HG02938 (cell line): ENCODE measurements at regions not wholly inside any gene's neighbourhood (a gene's known extent, or its start where the extent isn't known, plus 50 kb on each side); places are given as distances from the start of the nearest gene placed in this dataset.

Experiments used
- ATAC-seq: cut with Tn5 transposase; IDR thresholded peaks from one replicate; pipeline ENCODE4 v1.9.1; 2021; ENCODE audit warnings: mild to moderate bottlenecking, moderate library complexity; ENCODE audit not compliant: unreplicated experiment

DNA sequence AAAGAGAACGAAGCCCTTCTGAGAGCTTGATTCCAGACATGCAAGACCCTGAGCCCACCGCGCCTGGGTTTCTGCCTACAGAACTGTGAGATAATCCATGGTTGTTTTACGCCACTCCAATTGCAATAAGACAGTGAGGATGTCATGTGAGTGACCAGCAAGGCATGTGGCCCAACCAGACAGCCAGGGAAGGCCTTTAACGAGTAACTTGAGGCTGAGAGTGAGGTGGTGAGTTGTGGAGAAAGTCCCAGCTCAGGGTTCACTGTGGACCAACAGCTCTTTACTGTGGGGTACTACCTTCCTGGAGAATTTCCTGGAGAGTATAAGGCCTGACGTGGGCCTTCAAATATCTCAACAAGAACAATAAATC is 153.9 kb downstream of the ETS2 start:
- ATAC-seq = no peak

DNA sequence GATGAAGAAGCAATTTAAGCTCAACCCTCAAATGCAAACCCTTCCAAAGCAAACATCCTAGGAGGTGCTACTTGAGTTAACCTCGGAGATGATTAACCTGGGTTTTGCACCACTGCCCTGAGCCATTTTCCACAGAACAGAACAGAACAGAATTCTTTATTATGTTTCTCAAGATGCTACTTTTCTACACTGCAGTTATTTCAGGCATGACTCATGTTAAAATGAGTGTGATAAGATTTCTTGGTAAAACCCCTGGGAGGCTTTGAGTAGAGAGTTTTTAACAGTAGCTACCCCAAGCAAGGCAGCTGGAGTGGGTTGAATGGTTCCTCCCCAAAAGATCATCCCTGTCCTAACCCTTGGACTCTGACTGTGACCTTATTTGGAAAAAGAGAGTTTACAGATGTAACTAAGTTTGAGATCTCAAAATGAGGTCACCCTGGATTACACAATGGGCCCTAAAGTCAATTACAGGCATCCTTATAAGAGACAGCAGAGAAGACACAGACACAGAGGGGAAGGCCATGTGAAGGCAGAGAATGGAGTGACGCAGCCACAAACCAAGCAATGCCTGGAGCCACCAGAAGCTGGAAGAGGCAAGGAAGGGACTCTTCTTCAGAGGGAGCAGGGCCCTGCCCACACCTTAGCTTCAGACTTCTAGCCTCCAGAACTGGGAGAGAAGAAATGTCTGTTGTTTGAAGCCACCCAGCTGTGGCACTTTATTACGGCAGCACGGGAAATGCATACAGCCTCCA is 153.4 kb downstream of the ETS2 start:
- no peak for ATAC-seq

DNA sequence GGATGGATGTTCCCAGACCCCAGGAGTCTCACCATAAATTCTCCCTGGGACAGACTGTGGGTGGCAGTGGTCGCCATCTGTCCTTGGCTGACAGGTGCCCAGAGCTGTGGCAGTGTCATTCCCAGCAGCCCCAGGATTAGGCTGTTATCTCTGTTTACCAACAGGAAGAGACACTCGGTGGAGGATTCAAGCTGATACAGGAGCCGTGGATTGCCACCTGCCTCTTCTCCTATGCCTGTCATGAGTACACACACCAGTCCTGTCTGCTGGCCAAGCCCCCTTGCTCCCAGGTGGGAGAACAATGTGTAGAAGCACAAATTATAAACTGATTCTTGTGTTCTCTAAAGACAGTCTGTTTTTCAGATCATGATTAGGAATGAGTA is 152.6 kb downstream of the ETS2 start:
- no peak for ATAC-seq

DNA sequence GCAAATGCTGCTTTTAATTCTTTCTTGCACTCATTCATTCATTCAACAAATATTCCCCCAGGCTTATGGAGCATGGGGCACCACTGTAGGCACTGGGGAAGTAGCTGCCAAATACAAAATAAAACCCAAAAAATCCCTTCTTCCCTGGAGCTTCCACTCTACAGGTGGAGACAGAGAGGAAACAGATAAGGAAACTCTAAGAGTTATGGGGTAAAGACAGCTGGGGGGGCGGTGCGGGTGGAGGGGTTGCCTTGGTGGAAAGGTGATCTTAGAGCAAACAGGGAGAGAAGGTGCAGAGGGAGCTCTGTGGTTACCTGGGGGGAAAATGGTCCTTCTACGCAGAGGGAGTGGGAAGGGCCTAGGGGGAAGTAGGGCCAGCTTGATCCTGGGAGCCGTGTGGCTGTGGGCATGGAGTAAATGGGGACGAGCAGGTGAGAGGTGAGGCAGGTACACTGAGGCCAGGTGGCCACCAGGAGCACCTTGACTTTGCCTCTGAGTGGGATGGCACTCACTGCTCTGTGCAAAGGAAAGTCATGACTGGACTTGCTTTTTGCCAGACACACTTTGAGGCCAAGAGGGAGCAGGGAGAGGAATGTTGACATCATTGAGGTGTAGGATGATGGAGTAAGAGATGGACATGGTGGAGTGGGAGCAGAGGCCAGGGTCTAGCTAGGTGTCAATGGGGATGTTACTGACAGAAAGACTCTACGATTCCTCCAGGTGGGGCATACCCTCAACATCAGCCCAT is 152.0 kb downstream of the ETS2 start:
- ATAC-seq = no peak

GRCh38 chr21:38956856-38957571 is 151.3 kb downstream of the ETS2 start:
- ATAC-seq = no peak

DNA sequence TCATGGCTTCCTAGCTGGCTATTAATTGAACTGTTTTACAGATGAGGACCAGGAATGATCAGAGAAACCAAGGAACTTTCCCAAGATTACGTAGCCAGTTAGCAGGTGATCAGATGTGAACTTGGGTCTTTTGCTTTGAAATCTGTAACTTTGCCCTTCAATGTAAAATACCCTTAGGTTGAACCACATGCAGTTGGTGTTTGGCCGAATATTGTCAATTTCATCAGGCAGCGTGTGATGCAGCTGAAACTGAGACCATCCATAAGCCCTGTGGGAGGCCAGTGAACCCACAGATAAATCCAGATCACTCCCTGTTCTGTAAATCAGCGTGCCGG is 150.8 kb downstream of the ETS2 start:
- no peak for ATAC-seq

GRCh38 chr21:38956007-38956406 is 150.3 kb downstream of the ETS2 start:
- no peak for ATAC-seq

DNA sequence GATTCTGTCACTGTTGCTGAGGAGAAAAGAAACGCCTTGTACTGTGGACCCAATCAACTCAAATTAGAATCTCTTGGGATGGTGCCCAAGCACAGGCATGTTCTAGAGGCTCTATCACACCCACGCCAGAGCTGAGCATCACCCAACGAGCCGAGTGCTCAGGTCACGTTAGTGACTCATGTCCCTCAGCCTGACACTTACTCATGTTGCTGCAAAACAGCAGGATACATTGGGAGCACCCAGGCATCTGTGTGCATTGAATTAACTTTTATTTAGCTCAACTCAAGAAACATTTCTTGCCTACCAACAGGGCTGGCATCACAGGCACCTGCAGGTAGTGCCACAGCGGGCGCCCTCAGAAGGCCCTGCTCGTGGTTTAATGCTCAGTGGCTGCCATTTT is 149.8 kb downstream of the ETS2 start:
- no peak for ATAC-seq

GRCh38 chr21:38954588-38955004 is 148.9 kb downstream of the ETS2 start:
- no peak for ATAC-seq

GRCh38 chr21:38953516-38953915 is 147.8 kb downstream of the ETS2 start:
- ATAC-seq = no peak

DNA sequence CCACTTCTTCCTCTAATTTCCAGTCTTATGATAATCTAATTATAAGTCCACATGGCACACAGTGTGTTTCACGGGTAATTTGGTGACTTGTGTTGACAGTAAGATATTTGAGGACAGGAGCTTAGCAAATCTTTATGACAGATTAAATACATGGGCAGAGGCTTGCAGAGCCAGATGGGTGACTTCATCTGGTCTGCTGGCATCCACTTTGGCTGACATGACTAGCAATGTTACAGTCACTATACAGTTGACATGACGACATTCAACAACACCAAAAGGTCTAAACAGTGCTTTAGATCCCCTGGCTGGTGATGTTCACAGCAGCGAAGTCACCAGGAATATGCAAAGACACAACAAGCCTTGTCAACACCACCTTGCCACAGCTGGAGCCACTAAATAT is 147.2 kb downstream of the ETS2 start:
- ATAC-seq = no peak

GRCh38 chr21:38951095-38951730 is 145.5 kb downstream of the ETS2 start:
- ATAC-seq = no peak

DNA sequence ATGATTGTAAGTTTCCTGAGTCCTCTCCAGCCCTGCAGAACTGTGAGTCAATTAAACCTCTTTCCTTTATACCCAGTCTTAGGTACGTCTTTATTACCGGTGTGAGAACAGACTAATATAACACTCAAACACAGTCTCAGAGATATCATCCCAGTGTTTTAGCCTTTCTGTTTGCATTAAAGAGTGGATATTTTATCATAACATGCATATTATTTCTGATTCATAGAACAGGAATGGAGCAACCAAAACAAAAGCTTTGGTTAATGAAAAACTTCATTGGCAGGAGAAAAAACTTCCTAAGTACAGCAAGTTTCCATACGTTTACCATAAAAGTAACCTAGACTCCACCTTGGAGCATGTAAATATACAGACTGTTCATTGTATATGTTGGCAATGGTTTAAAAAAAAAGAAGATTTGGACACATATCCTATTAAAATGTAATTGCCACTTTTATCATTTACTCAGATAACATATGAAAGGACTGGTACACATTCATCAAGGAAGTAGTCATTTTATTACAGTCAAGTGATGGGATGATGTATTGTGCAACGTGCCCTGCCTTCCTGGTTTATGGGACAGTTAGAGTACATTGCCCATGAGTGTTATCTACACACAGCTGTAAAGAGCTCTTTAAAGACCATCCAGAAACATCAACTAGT is 144.8 kb downstream of the ETS2 start:
- ATAC-seq = no peak

DNA sequence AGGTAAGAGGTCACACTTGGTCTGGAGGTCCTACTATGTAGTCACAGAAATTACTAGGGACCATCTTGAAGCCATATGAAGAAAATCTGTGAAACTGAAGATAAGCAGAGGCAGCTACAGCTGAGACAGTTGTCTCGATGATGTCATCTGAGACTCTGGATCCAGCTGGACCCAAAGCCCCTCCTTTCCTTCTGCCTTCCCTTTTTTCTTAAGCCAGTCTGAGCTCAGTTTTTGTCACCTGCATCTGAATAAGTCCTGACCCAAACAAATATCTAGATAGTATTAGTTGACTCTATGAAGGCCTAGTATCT is 143.3 kb downstream of the ETS2 start:
- ATAC-seq = no peak

DNA sequence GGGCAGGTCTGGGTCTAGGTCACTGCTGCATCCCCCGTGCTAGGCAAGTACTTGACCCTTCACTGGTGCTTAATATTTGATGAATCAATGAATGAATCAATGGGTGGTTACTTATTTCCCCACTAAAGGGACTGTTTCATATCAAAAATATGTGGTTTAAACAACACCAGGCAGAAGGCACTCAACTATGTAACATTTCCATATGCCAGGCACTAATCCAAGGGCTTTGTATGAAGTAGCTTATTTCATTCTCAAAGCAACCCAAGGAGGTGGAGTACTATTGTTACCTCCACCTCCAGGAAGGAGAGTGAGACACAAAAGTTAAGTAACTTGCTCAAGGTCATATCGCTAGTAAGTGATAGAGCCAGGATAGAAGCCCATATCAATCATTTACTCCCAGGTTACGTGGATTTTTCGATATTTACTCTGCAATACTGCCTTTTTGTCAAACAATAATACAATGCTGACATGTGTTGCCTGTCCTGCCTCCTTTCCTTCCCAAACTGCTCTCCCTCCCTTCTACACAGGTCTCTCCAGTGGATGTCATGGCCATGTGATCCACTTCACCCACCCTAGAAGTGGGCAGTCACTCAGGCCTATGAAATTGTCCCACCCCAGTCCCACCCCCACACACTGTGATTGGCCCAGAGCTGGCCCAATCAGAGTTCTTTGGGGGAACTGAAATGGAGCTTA is 142.8 kb downstream of the ETS2 start:
- no peak for ATAC-seq

GRCh38 chr21:38945545-38946245 is 140.0 kb downstream of the ETS2 start:
- no peak for ATAC-seq

- no peak for ATAC-seq
Measured at GRCh38 chr21:38944903-38945302, 139.2 kb downstream of the ETS2 start.

GRCh38 chr21:38944402-38944801 is 138.7 kb downstream of the ETS2 start:
- ATAC-seq = no peak

- no peak for ATAC-seq
Measured at GRCh38 chr21:38942748-38943211, 137.1 kb downstream of the ETS2 start.

DNA sequence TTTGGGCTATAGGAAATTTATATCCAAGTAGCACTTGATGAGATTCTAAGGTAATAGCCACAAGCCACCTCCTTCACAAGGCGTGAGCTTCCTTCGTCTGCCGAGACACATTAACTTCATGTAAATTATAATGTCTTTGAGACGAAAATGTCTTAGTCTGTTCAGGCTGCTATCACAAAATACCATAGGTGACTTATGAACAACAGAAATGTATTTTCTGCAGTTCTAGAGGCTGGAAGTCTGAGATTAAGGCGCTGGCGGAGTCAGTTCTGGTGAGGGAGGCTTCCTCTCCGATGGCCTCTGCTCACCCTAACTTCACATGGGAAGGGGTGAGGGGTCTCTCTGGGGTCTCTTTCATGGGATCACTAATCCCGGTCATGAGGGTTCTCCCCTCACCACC is 133.0 kb downstream of the ETS2 start:
- no peak for ATAC-seq
